PFSK-1 (cell line): ENCODE measurements at regions not wholly inside any gene's neighbourhood (a gene's known extent, or its start where the extent isn't known, plus 50 kb on each side); places are given as distances from the start of the nearest gene placed in this dataset.

Source experiments
- POLR2AphosphoS5 ChIP-seq: IDR thresholded peaks from 2 replicates; pipeline ENCODE4 v1.6.1; 2012; ENCODE audit warnings: low read depth, mild to moderate bottlenecking, control low read depth, low read length, moderate library complexity
- REST ChIP-seq, 2 experiments: IDR thresholded peaks; 2 replicates each; pipeline versions ENCODE4 v1.6.1 to v1.8.0; 2011 to 2012; ENCODE audit warnings: low read depth in 2 of 2, low read length in 2 of 2, control low read depth in 1 of 2, inconsistent platforms in 1 of 2, mild to moderate bottlenecking in 1 of 2, moderate library complexity in 1 of 2; ENCODE audit not compliant: insufficient read depth in 1 of 2

DNA sequence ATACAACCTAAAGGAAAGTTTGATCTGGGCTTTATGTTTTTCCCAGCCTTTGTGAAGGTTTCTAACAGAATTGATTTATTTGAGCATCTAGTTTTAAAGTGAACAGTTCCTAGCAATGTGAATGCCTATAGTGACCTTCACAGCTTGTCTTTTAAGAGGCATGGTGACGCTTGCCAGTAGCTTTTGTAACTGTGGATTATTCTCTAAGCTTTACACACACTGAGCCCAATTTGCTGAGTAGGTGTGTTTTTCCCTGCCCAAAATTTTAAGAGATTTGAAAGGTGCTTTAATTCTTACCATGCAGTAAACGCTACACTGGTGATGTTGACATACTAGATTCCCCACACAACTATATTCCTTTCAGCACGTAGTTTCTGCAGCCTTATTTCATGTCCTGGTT, 420.2 kb upstream of the AKR1E2 start:
- TF ChIP-seq REST (IDR thresholded peaks at IDR 0.05; ENCODE audit: insufficient read depth in 1 of 2, low read depth in 2 of 2, low read length in 2 of 2) (no peak), POLR2AphosphoS5 (no peak)
